UCSD-AML1 (cell line): ENCODE measurements at regions not wholly inside any gene's neighbourhood (a gene's known extent, or its start where the extent isn't known, plus 50 kb on each side); places are given as distances from the start of the nearest gene placed in this dataset.

Experiments
- DNase-seq: peaks from one replicate; lab custom pipeline; 2025; ENCODE audit not compliant: unreplicated experiment; lab: John Stamatoyannopoulos, UW

- DNase-seq = no peak
These were observed 70.2 kb upstream of the FERD3L start for GRCh38 chr7:19215412-19215811.

GRCh38 chr7:19213746-19214145 lies 68.5 kb upstream of the FERD3L start:
- no peak for DNase-seq

GRCh38 chr7:19210893-19211413 lies 65.7 kb upstream of the FERD3L start:
- no peak for DNase-seq

GRCh38 chr7:19209166-19209696 lies 64.0 kb upstream of the FERD3L start:
- DNase-seq = no peak

- no peak for DNase-seq
These were observed 61.5 kb upstream of the FERD3L start for GRCh38 chr7:19206721-19207120.

GRCh38 chr7:19203686-19204085 lies 58.5 kb upstream of the FERD3L start:
- no peak for DNase-seq

GRCh38 chr7:19202599-19202998 lies 57.4 kb upstream of the FERD3L start:
- no peak for DNase-seq
